H9 (cell line): ENCODE measurements at regions not wholly inside any gene's neighbourhood (a gene's known extent, or its start where the extent isn't known, plus 50 kb on each side); places are given as distances from the start of the nearest gene placed in this dataset.

ENCODE experiments used
- DNase-seq: peaks from one replicate; pipeline ENCODE4 v3.0.0-alpha.2; 2017
- H2AFZ ChIP-seq: one replicate; pipeline ENCODE4 v1.6.1; 2013; ENCODE audit warnings: mild to moderate bottlenecking, low read length, control low read depth, moderate library complexity
- H2AK5ac ChIP-seq: 2 replicates; pipeline ENCODE4 v1.6.1; 2013; ENCODE audit warnings: low read length, control low read depth, mixed read lengths; ENCODE audit not compliant: insufficient read length
- H2BK120ac ChIP-seq: one replicate; pipeline ENCODE4 v1.6.1; 2013; ENCODE audit warnings: low read depth, mild to moderate bottlenecking, low read length, control low read depth, inconsistent platforms; ENCODE audit not compliant: poor library complexity, severe bottlenecking
- H2BK12ac ChIP-seq: 2 replicates; pipeline ENCODE4 v1.6.1; 2013; ENCODE audit warnings: low read length, control low read depth, mixed read lengths, low read depth; ENCODE audit not compliant: insufficient read length
- H2BK15ac ChIP-seq: 2 replicates; pipeline ENCODE4 v1.6.1; 2013; ENCODE audit warnings: low read depth, low read length, control low read depth
- H2BK20ac ChIP-seq: one replicate; pipeline ENCODE4 v1.6.1; 2013; ENCODE audit warnings: low read depth, mild to moderate bottlenecking, low read length, control low read depth, inconsistent platforms; ENCODE audit not compliant: poor library complexity, severe bottlenecking
- H2BK5ac ChIP-seq: 2 replicates; pipeline ENCODE4 v1.6.1; 2013; ENCODE audit warnings: low read length, control low read depth, mixed read lengths; ENCODE audit not compliant: insufficient read length
- H3K14ac ChIP-seq: 2 replicates; pipeline ENCODE4 v1.6.1; 2013; ENCODE audit warnings: low read length, control low read depth; ENCODE audit not compliant: insufficient read depth
- H3K18ac ChIP-seq: 2 replicates; pipeline ENCODE4 v1.6.1; 2013; ENCODE audit warnings: low read depth, mild to moderate bottlenecking, mixed read lengths, low read length, control low read depth; ENCODE audit not compliant: insufficient read length
- H3K23ac ChIP-seq: 2 replicates; pipeline ENCODE4 v1.6.1; 2013; ENCODE audit warnings: low read length, control low read depth, mixed read lengths, low read depth; ENCODE audit not compliant: insufficient read length
- H3K23me2 ChIP-seq: 2 replicates; pipeline ENCODE4 v1.6.1; 2013; ENCODE audit warnings: low read depth, mild to moderate bottlenecking, mixed read lengths, low read length, control low read depth; ENCODE audit not compliant: insufficient read length, poor library complexity, severe bottlenecking
- H3K27ac ChIP-seq: 2 replicates; pipeline ENCODE4 v1.5.1; 2013; ENCODE audit warnings: low read length, control low read depth, mixed read lengths, low read depth; ENCODE audit not compliant: insufficient read length
- H3K27me3 ChIP-seq: 2 replicates; pipeline ENCODE4 v1.6.1; 2013; ENCODE audit warnings: low read length, control low read depth, inconsistent platforms; ENCODE audit not compliant: insufficient read depth
- H3K4ac ChIP-seq: 2 replicates; pipeline ENCODE4 v1.6.1; 2013; ENCODE audit warnings: low read depth, mild to moderate bottlenecking, control low read depth, inconsistent platforms, low read length, moderate library complexity
- H3K4me1 ChIP-seq: 2 replicates; pipeline ENCODE4 v1.6.1; 2013; ENCODE audit warnings: low read length, control low read depth, inconsistent platforms; ENCODE audit not compliant: insufficient read depth
- H3K4me2 ChIP-seq: 2 replicates; pipeline ENCODE4 v1.6.1; 2013; ENCODE audit warnings: low read length, control low read depth, mixed read lengths; ENCODE audit not compliant: insufficient read length, insufficient read depth
- H3K56ac ChIP-seq: 2 replicates; pipeline ENCODE4 v1.6.1; 2013; ENCODE audit warnings: low read depth, mild to moderate bottlenecking, mixed read lengths, low read length, control low read depth; ENCODE audit not compliant: insufficient read length
- H3K79me1 ChIP-seq: 2 replicates; pipeline ENCODE4 v1.6.1; 2013; ENCODE audit warnings: low read depth, mild to moderate bottlenecking, moderate library complexity, low read length, control low read depth, inconsistent platforms; ENCODE audit not compliant: insufficient read depth, poor library complexity, severe bottlenecking
- H3K79me2 ChIP-seq: 2 replicates; pipeline ENCODE4 v1.6.1; 2013; ENCODE audit warnings: low read length, control low read depth, inconsistent platforms; ENCODE audit not compliant: insufficient read depth
- H3K9ac ChIP-seq: 2 replicates; pipeline ENCODE4 v1.6.1; 2013; ENCODE audit warnings: low read length, control low read depth, mixed read lengths; ENCODE audit not compliant: insufficient read length; ENCODE audit errors: extremely low read depth
- H3K9me3 ChIP-seq: one replicate; pipeline ENCODE4 v1.6.1; 2013; ENCODE audit warnings: low read depth, low read length, inconsistent platforms; ENCODE audit not compliant: control insufficient read depth
- H3T11ph ChIP-seq: one replicate; pipeline ENCODE4 v1.6.1; 2013; ENCODE audit warnings: mild to moderate bottlenecking, low read length, control low read depth, inconsistent platforms
- H4K20me1 ChIP-seq: one replicate; pipeline ENCODE4 v1.6.1; 2013; ENCODE audit not compliant: control insufficient read depth, insufficient read length, insufficient read depth
- H4K5ac ChIP-seq: 2 replicates; pipeline ENCODE4 v1.6.1; 2013; ENCODE audit warnings: low read depth, mild to moderate bottlenecking, mixed read lengths, low read length, control low read depth; ENCODE audit not compliant: insufficient read length
- H4K8ac ChIP-seq: replicated peaks from 2 replicates; pipeline ENCODE4 v1.6.1; 2013; ENCODE audit warnings: low read length, control low read depth, mixed read lengths, low read depth; ENCODE audit not compliant: insufficient read length
- H4K91ac ChIP-seq: 2 replicates; pipeline ENCODE4 v1.6.1; 2013; ENCODE audit warnings: low read depth, mild to moderate bottlenecking, moderate library complexity, mixed read lengths, low read length, control low read depth; ENCODE audit not compliant: insufficient read length
- H3K27ac Mint-ChIP-seq, 3 experiments: 2 replicates in 2 of 3; 3 replicates in 1 of 3; pipeline ENCODE4 v1.8.0; 2020 to 2021; ENCODE audit warnings: mixed read lengths in 3 of 3, mild to moderate bottlenecking in 1 of 3, moderate library complexity in 1 of 3
- H3K27me3 Mint-ChIP-seq: 2 replicates; pipeline ENCODE4 v1.8.0; 2021; ENCODE audit warnings: low read depth, mild to moderate bottlenecking, moderate library complexity, mixed read lengths
- H3K36me3 Mint-ChIP-seq, 3 experiments: 2 replicates in 2 of 3; 3 replicates in 1 of 3; pipeline ENCODE4 v1.8.0; 2020 to 2021; ENCODE audit warnings: low read depth in 3 of 3, mixed read lengths in 3 of 3; ENCODE audit not compliant: insufficient read depth in 1 of 3
- H3K4me1 Mint-ChIP-seq, 2 experiments: 2 replicates each; pipeline ENCODE4 v1.8.0; 2020; ENCODE audit warnings: mixed read lengths in 2 of 2
- H3K4me3 Mint-ChIP-seq, 2 experiments: 2 replicates in 1 of 2; 3 replicates in 1 of 2; pipeline ENCODE4 v1.8.0; 2020 to 2021; ENCODE audit warnings: mild to moderate bottlenecking in 2 of 2, mixed read lengths in 2 of 2, moderate library complexity in 1 of 2
- H3K9me3 Mint-ChIP-seq, 2 experiments: 2 replicates in 1 of 2; 3 replicates in 1 of 2; pipeline ENCODE4 v1.8.0; 2020; ENCODE audit warnings: mild to moderate bottlenecking in 2 of 2, mixed read lengths in 2 of 2, moderate library complexity in 1 of 2
- CTCF ChIP-seq: fragments of 200-600 bp; sonication (generic); conservative IDR thresholded peaks from 3 replicates; pipeline ENCODE4 v1.8.0; 2021; ENCODE audit warnings: antibody characterized with exemption, mild to moderate bottlenecking
- WGBS: extraction: QIAGEN DNeasy Blood & Tissue Kit; methylation state at CpG from one replicate; pipeline ENCODE4 v1.1.7; 2013; ENCODE audit warnings: missing lambda C conversion rate, low lambda C conversion rate, mixed read lengths; ENCODE audit not compliant: insufficient read length; ENCODE audit errors: extremely low coverage; 5-methylcytosine and 5-hydroxymethylcytosine counted together

- H3K4ac ChIP-seq, result no peak overlapping the region
- no peak overlapping the region for H3K23ac ChIP-seq
- H3K23me2 ChIP-seq, result no peaks in the 10 kb centered on the region
- H3K27me3 ChIP-seq, result no peaks in the 10 kb centered on the region
- Mint-ChIP-seq H3K27me3 (no peaks in the 10 kb centered on the region), H3K9me3 (no peaks in the 10 kb centered on the region), H3K4me1 (peaks cover 28 to 35% of the 10 kb centered on the region in 2 experiments), H3K4me3 (peak overlapping the region in 1 of 2 experiments; percentile 46; a peak in 1 of 5 replicates), H3K27ac (peak overlapping the region; percentile 85 to 96 (median 91); a peak in 6 of 7 replicates), H3K36me3 (no peaks in the 10 kb centered on the region; a peak in 1 of 7 replicates)
- peaks cover 5% of the 10 kb centered on the region; the same call in 1 of the 2 replicates for H3K4me1 ChIP-seq
- H2AK5ac ChIP-seq, result no peak overlapping the region
- H4K5ac ChIP-seq, result no peak overlapping the region
- no peak overlapping the region for H3K9ac ChIP-seq
- no peak overlapping the region for H2BK12ac ChIP-seq
- no peak overlapping the region for H3K27ac ChIP-seq
- no CpG with 5 or more reads among the region's 1 CpG for WGBS
- H2BK120ac ChIP-seq, result no peak overlapping the region
- no peaks in the 10 kb centered on the region for H3K79me1 ChIP-seq
- no peak for TF ChIP-seq CTCF
- H3K4me2 ChIP-seq, result no peak overlapping the region
- no peak overlapping the region for H3K14ac ChIP-seq
- no peak overlapping the region for H2AFZ ChIP-seq
- H2BK20ac ChIP-seq, result no peak overlapping the region
- H3K18ac ChIP-seq, result no peak overlapping the region
- no peak overlapping the region for H3K56ac ChIP-seq
- H2BK15ac ChIP-seq, result no peak overlapping the region
- no peaks in the 10 kb centered on the region for H3K9me3 ChIP-seq
- DNase-seq, result no peak
- H4K20me1 ChIP-seq, result no peaks in the 10 kb centered on the region
- no peak overlapping the region for H2BK5ac ChIP-seq
- H3K79me2 ChIP-seq, result no peaks in the 10 kb centered on the region
- no peak overlapping the region for H4K91ac ChIP-seq
- H3T11ph ChIP-seq, result no peak overlapping the region
- H4K8ac ChIP-seq, result no peak overlapping the region
Measured at GRCh38 chr2:12428786-12429185, 287.9 kb upstream of the TRIB2 start.
